ENCODE measurements at regions not wholly inside any gene's neighbourhood (a gene's known extent, or its start where the extent isn't known, plus 50 kb on each side); places are given as distances from the start of the nearest gene placed in this dataset.

GRCh38 chr1:222461941-222462340, 86.0 kb downstream of the HHIPL2 start:
- no TSS peak for BruUV-seq (replicated peaks)
- H3K27me3 ChIP-seq (ENCODE audit: insufficient read depth, low read length), result no peaks in the 10 kb centered on the region
- POLR2A ChIA-PET, result no interaction called here
- no peaks in the 10 kb centered on the region for H3K36me3 ChIP-seq (ENCODE audit: control insufficient read depth in 1 of 2, insufficient read depth in 2 of 2, low read length in 2 of 2)
- H3K9me3 ChIP-seq (ENCODE audit: control insufficient read depth in 1 of 2, insufficient read depth in 1 of 2, low read depth in 1 of 2, low read length in 2 of 2), result no peaks in the 10 kb centered on the region
- no peak overlapping the region for H3K4me2 ChIP-seq (ENCODE audit: low read length)
- no peaks in the 10 kb centered on the region for H3K9me2 ChIP-seq (ENCODE audit: insufficient read depth)
- intact Hi-C loops (cut with micrococcal nuclease), result no loop called here
- CTCF ChIA-PET, result no interaction called here
- no peak overlapping the region for H3K27ac ChIP-seq (ENCODE audit: low read depth, low read length)
- DNase-seq (ENCODE audit: low read depth, low spot score) (no peak), ATAC-seq (no peak)
- RAD21 ChIA-PET (ENCODE audit: low non-redundant PET in 1 of 2, low total read pairs in 2 of 2, uncharacterized antibody in 2 of 2, unreplicated experiment in 2 of 2), result no interaction called here
- H3K9ac ChIP-seq (ENCODE audit: low read length), result no peak overlapping the region
- H3K79me2 ChIP-seq (ENCODE audit: insufficient read depth, low read length), result no peaks in the 10 kb centered on the region
- H4K20me1 ChIP-seq (ENCODE audit: insufficient read depth), result no peaks in the 10 kb centered on the region
- TF ChIP-seq EZH2 (IDR thresholded peaks at IDR 0.05), result no peak
- TF ChIP-seq ZBTB33 (IDR thresholded peaks at IDR 0.05; ENCODE audit: extremely low read depth, insufficient replicate concordance, low read length), result no peak
- no peak for TF ChIP-seq JUND (IDR thresholded peaks at IDR 0.05)
- TF ChIP-seq EZH2phosphoT487 (IDR thresholded peaks at IDR 0.05; ENCODE audit: borderline replicate concordance), result no peak
- no peak for TF ChIP-seq POLR2A (IDR thresholded peaks at IDR 0.05; ENCODE audit: borderline replicate concordance, extremely low read depth, insufficient read depth, insufficient read length)
- no peak for TF ChIP-seq MAX (IDR thresholded peaks at IDR 0.05)
- no peak for TF ChIP-seq SP1 (IDR thresholded peaks at IDR 0.05; ENCODE audit: low read depth)
- TF ChIP-seq, protein P1, sequence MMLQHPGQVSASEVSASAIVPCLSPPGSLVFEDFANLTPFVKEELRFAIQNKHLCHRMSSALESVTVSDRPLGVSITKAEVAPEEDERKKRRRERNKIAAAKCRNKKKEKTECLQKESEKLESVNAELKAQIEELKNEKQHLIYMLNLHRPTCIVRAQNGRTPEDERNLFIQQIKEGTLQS (IDR thresholded peaks at IDR 0.05), result no peak
- no peak for TF ChIP-seq FOSL1 (IDR thresholded peaks at IDR 0.05; ENCODE audit: low read depth)
- TF ChIP-seq ZNF274 (IDR thresholded peaks at IDR 0.05; ENCODE audit: low read depth, low read length), result no peak
- no peak overlapping the region for H2AFZ ChIP-seq (ENCODE audit: low read depth, low read length, poor library complexity, severe bottlenecking)
- peaks cover 2 to 12% of the 10 kb centered on the region in 2 experiments; a peak in 3 of 4 replicates for H3K4me1 ChIP-seq (ENCODE audit: control insufficient read depth in 1 of 2, insufficient read depth in 2 of 2, low read length in 2 of 2)
- no peak overlapping the region for H3K4me3 ChIP-seq (replicated peaks in 1 of 2; ENCODE audit: low read depth in 1 of 2, low read length in 2 of 2)

All from HCT116 (cell line).